HFF-Myc (cell line): ENCODE measurements at regions not wholly inside any gene's neighbourhood (a gene's known extent, or its start where the extent isn't known, plus 50 kb on each side); places are given as distances from the start of the nearest gene placed in this dataset.

ENCODE experiments used
- DNase-seq: peaks from one replicate; pipeline ENCODE4 v3.0.0-alpha.2; 2011; ENCODE audit warnings: low read depth; ENCODE audit errors: extremely low read depth
- H3K4me3 ChIP-seq: replicated peaks from 2 replicates; pipeline ENCODE4 v1.5.1; 2011; ENCODE audit warnings: low read depth, mild to moderate bottlenecking, control low read depth, low read length
- CTCF ChIP-seq: IDR thresholded peaks from 2 replicates; pipeline ENCODE4 v1.5.1; 2012; ENCODE audit warnings: mild to moderate bottlenecking, low read depth, low read length, control low read depth; ENCODE audit errors: missing control alignments

GRCh38 chr3:153426803-153427202, 264.8 kb downstream of the RAP2B start:
- no peak for DNase-seq
- no peak for TF ChIP-seq CTCF
- H3K4me3 ChIP-seq = no peak overlapping the region

DNA sequence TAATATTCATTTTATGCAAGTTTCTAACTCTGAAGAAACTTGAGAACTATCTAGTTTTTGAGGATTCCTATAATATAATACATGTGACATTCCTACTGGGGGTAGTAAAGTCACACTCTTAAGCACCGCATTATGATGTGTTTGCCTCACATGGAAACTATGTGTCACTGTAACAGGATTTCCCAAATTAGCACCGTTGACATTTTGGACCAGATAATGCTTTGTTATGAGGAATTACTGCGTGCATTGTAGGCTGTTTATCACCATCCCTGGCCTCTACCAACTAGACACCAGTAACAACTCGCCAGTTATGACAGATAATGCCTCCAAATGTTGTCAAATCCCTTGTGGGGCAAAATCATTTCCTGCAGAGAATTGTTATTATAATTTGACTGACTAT, 267.8 kb downstream of the RAP2B start:
- H3K4me3 ChIP-seq = no peak overlapping the region
- no peak for TF ChIP-seq CTCF
- no peak for DNase-seq

DNA sequence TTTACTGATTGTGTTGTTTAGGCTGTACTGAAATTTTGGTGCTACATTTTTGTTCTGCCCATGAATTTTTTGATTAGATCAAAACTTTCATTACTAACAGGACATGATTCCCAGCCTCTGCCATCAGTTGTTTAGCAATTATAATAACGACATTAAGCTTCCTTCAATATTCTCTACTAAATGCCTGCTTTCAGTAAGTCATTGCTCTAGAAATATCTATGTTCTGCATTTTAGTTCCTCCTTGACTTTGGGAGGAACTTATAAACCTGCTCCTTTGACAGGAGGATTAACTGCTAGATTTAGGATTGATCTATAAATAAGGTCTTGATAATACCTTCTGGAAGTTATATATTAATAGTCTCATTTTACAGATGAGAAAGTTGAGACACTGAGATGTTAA, 269.1 kb downstream of the RAP2B start:
- no peak for DNase-seq
- no peak overlapping the region for H3K4me3 ChIP-seq
- TF ChIP-seq CTCF = no peak

DNA sequence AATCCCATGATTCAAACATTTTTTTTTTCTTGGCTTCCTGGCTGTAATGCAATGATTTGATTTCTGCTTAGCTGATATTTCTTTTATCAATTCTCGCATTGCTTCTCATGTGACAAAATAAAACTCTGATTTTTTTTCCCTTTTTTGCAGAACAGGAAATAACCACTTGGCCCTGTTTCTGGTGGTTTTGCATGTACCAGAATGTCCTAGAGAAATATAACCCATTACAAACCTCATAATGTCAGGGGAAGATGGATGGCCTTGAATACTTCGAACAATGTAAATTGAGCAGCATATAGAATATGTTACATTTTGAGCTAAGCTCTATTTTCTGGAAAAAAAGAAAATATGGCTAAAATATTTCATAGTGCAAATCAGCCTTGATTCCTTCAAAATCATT, 275.6 kb downstream of the RAP2B start:
- no peak for DNase-seq
- no peak for TF ChIP-seq CTCF
- no peak overlapping the region for H3K4me3 ChIP-seq

DNA sequence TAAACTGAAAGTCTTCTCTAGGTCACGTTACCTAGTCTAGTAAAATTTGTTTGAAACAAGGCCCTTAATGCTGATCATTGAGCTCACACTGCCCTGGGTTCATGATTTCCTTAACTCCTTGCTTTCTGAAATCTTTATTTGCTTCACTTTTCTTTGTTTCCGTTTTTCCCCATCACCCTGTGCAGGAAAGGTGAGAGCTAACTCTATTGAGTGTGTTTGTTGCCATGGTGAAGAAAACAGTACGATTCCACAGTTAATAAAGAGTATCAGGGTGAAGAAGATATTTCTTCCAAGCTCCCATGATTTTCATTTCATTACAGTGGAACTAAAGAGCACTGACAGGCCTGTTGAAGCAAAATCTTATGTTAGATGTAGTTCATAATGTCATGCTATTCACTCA, 276.2 kb downstream of the RAP2B start:
- no peak for DNase-seq
- TF ChIP-seq CTCF = no peak
- no peak overlapping the region for H3K4me3 ChIP-seq

- H3K4me3 ChIP-seq = no peak overlapping the region
- peak; percentile 19 for TF ChIP-seq CTCF
- no peak for DNase-seq
These were observed 277.8 kb downstream of the RAP2B start for GRCh38 chr3:153439780-153440179.

- no peak for DNase-seq
- TF ChIP-seq CTCF = no peak
- no peak overlapping the region for H3K4me3 ChIP-seq
These were observed 278.3 kb downstream of the RAP2B start for GRCh38 chr3:153440311-153440710.
